ENCODE measurements at regions not wholly inside any gene's neighbourhood (a gene's known extent, or its start where the extent isn't known, plus 50 kb on each side); places are given as distances from the start of the nearest gene placed in this dataset.

DNA sequence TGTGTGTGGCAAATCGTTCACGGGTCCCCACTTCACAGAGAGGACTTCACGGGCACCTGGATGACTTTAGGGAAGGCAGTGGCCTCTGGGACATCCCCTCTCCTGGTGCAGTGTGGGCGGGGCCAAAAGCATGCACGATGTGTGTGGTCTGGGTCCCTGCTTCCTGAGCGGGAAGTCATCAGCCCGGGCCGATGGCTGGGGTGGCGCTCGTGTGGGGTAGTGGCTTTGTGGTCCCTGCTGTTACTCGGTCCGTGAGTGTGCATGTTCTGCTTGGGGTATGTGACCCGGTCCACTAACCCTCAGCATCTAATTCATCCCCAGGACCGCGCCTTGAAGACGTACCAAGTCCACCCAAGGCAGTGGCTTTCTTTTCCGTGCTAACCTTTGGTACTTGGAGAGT is 142.5 kb upstream of the RTL1 start:
- no peaks in the 10 kb centered on the region for H3K4me1 ChIP-seq
- no peaks in the 10 kb centered on the region for H3K27me3 ChIP-seq
- TF ChIP-seq, protein P1, sequence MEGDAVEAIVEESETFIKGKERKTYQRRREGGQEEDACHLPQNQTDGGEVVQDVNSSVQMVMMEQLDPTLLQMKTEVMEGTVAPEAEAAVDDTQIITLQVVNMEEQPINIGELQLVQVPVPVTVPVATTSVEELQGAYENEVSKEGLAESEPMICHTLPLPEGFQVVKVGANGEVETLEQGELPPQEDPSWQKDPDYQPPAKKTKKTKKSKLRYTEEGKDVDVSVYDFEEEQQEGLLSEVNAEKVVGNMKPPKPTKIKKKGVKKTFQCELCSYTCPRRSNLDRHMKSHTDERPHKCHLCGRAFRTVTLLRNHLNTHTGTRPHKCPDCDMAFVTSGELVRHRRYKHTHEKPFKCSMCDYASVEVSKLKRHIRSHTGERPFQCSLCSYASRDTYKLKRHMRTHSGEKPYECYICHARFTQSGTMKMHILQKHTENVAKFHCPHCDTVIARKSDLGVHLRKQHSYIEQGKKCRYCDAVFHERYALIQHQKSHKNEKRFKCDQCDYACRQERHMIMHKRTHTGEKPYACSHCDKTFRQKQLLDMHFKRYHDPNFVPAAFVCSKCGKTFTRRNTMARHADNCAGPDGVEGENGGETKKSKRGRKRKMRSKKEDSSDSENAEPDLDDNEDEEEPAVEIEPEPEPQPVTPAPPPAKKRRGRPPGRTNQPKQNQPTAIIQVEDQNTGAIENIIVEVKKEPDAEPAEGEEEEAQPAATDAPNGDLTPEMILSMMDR (IDR thresholded peaks at IDR 0.05): no peak
- no peak for TF ChIP-seq POLR2AphosphoS5 (IDR thresholded peaks at IDR 0.05)
- no peak for TF ChIP-seq EP300 (IDR thresholded peaks at IDR 0.05)
- no peak for TF ChIP-seq POLR2A (IDR thresholded peaks at IDR 0.05)
- WGBS, 5 donors: 86 to 92% (median 90%) methylated on average over 14 to 17 of the region's 17 CpGs
- H3K4me3 ChIP-seq: no peak overlapping the region
- H3K9me3 ChIP-seq: no peaks in the 10 kb centered on the region
- DNase-seq: no peak
- no peaks in the 10 kb centered on the region for H3K36me3 ChIP-seq
- no peak overlapping the region for H3K27ac ChIP-seq
- intact Hi-C loops (cut with DNase I; ENCODE audit: low total_unique reads): no loop called here

GRCh38 chr14:101047326-101047725 is 143.8 kb upstream of the RTL1 start:
- intact Hi-C loops (cut with DNase I; ENCODE audit: low total_unique reads): no loop called here
- Histone ChIP-seq H3K4me3 (no peak overlapping the region), H3K27me3 (no peaks in the 10 kb centered on the region), H3K36me3 (no peaks in the 10 kb centered on the region), H3K9me3 (no peaks in the 10 kb centered on the region), H3K27ac (no peak overlapping the region), H3K4me1 (no peaks in the 10 kb centered on the region)
- WGBS, 5 donors: 72 to 89% (median 78%) methylated on average over 8 to 11 of the region's 11 CpGs
- DNase-seq: no peak
- TF ChIP-seq POLR2AphosphoS5 (IDR thresholded peaks at IDR 0.05): no peak
- no peak for TF ChIP-seq EP300 (IDR thresholded peaks at IDR 0.05)
- no peak for TF ChIP-seq POLR2A (IDR thresholded peaks at IDR 0.05)
- TF ChIP-seq, protein P1 (IDR thresholded peaks at IDR 0.05): no peak

DNA sequence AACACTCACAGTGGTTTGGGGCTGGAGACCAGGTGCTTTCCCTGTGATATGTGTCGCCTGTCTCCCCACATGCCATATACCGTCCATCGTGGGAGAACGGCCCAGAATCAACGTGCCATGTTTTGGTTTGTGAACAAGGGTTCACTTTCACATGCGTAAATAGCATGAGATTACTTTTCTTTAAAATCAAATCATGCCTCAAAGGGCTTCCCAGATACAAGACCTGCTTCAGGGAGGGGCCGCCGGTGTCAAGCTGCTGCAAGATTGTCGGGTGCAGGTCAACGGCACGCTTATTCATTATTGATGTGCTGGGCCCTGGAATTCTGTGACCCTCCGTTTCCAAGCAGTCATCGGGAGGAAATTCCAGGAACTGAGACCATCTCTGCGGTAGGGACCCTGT is 145.2 kb upstream of the RTL1 start:
- 86 to 91% (median 89%) methylated on average over 14 of the region's 14 CpGs for WGBS, 5 donors

GRCh38 chr14:101049511-101049910 is 146.0 kb upstream of the RTL1 start:
- no peak for DNase-seq
- no peaks in the 10 kb centered on the region for H3K4me1 ChIP-seq
- no peaks in the 10 kb centered on the region for H3K36me3 ChIP-seq
- H3K4me3 ChIP-seq: no peak overlapping the region
- intact Hi-C loops (cut with DNase I; ENCODE audit: low total_unique reads): no loop called here
- 81 to 90% (median 87%) methylated on average over 12 of the region's 12 CpGs for WGBS, 5 donors
- TF ChIP-seq EP300 (IDR thresholded peaks at IDR 0.05) (no peak), POLR2AphosphoS5 (IDR thresholded peaks at IDR 0.05) (no peak), POLR2A (IDR thresholded peaks at IDR 0.05) (no peak)
- TF ChIP-seq, protein P1 (IDR thresholded peaks at IDR 0.05): no peak
- no peaks in the 10 kb centered on the region for H3K9me3 ChIP-seq
- H3K27me3 ChIP-seq: no peaks in the 10 kb centered on the region
- H3K27ac ChIP-seq: no peak overlapping the region

More for the DNA sequence above, 145.2 kb upstream of the RTL1 start:
- Histone ChIP-seq H3K9me3 (no peaks in the 10 kb centered on the region), H3K4me1 (no peaks in the 10 kb centered on the region), H3K4me3 (no peak overlapping the region), H3K27me3 (no peaks in the 10 kb centered on the region), H3K27ac (no peak overlapping the region), H3K36me3 (no peaks in the 10 kb centered on the region)
- TF ChIP-seq POLR2A (IDR thresholded peaks at IDR 0.05) (no peak), EP300 (IDR thresholded peaks at IDR 0.05) (no peak), POLR2AphosphoS5 (IDR thresholded peaks at IDR 0.05) (no peak)
- TF ChIP-seq, protein P1 (IDR thresholded peaks at IDR 0.05): no peak
- intact Hi-C loops (cut with DNase I; ENCODE audit: low total_unique reads): no loop called here
- DNase-seq: no peak
